ENCODE measurements at regions not wholly inside any gene's neighbourhood (a gene's known extent, or its start where the extent isn't known, plus 50 kb on each side); places are given as distances from the start of the nearest gene placed in this dataset.

- no peak for ATAC-seq
- intact Hi-C loops (cut with DNase I; ENCODE audit: low total_unique reads): loop anchor here (5.0 kb wide), 1 partner anchor 466 kb away; the partner anchor contains the start of gene ID2
Observed at GRCh38 chr2:8216397-8216796, 465.5 kb upstream of the ID2 start.

DNA sequence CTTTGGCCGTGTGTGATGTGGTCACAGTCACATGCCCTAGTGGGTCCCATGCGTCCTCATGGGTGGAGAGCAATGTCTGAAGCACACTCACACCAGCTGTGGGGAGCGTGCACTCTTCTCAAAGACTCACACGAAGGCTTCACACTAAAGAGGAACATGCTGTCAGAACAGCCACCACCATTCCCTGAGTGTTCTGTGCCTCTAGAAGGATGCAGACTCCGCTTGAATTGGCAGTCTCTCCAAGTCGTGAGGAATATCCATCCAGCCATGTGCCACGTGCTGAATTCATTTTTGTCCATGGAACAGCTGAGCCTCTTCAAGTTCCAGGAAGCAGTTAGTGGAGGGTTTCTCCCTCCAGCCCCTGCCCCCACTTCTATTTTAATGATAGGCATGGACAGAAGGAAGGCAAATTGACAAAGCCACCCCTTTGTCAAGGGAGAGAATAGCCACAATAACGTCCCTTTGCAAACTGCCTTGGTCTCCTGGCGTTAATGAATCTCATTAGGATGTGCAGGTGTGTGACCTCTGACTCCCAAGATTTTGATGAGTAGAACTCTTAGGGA, 464.3 kb upstream of the ID2 start:
- Histone ChIP-seq H3K27ac (no peak overlapping the region), H3K36me3 (no peaks in the 10 kb centered on the region), H3K9me3 (no peaks in the 10 kb centered on the region), H3K27me3 (no peaks in the 10 kb centered on the region), H3K4me3 (no peak overlapping the region), H3K4me1 (peaks cover 3 to 10% of the 10 kb centered on the region in 2 donors)
- TF ChIP-seq POLR2A (IDR thresholded peaks at IDR 0.05) (no peak), CTCF (IDR thresholded peaks at IDR 0.05 in 4 of 5, conservative IDR thresholded peaks at IDR 0.05 in 1 of 5) (no peak)
- intact Hi-C loops (cut with DNase I; ENCODE audit: low total_unique reads) (loop anchor here (5.0 kb wide), 1 partner anchor 465 kb away; the partner anchor contains the start of gene ID2), in situ Hi-C loops (cut with MboI; ENCODE audit: low sequenced_read_pairs in 4 of 4) (no loop called here)
- peak in 1 of 2 donors; percentile 19 for DNase-seq
- no peak for ATAC-seq

More at GRCh38 chr2:8216397-8216796, 465.5 kb upstream of the ID2 start:
- TF ChIP-seq POLR2A (IDR thresholded peaks at IDR 0.05): no peak
- TF ChIP-seq CTCF (IDR thresholded peaks at IDR 0.05 in 4 of 5, conservative IDR thresholded peaks at IDR 0.05 in 1 of 5): no peak
- Histone ChIP-seq H3K9me3 (no peaks in the 10 kb centered on the region), H3K4me3 (no peak overlapping the region), H3K36me3 (no peaks in the 10 kb centered on the region), H3K27ac (no peak overlapping the region), H3K27me3 (no peaks in the 10 kb centered on the region), H3K4me1 (peaks cover 3 to 10% of the 10 kb centered on the region in 2 donors)
- no peak for DNase-seq
- in situ Hi-C loops (cut with MboI; ENCODE audit: low sequenced_read_pairs in 4 of 4): no loop called here

DNA sequence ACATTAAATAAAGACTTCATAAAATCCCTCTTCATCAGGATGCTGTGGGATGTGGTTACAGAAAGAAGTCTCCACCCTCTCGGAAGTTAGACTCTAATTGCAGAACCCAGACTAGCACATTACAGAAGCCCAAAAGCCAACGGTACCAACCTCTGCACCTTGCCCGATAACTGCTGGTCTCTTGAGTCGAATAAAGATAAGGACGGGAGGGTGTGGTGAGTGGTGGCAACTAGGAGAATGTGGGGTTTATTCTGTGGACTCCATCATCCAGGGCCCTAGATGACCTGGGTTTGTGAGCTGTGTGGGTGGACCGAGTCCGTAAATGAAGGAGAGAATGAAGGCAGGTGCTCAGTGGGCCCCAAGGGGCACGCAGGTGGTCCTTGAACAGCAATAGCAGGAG, 462.8 kb upstream of the ID2 start:
- H3K36me3 ChIP-seq: no peaks in the 10 kb centered on the region
- no peak overlapping the region for H3K4me3 ChIP-seq
- no peaks in the 10 kb centered on the region for H3K27me3 ChIP-seq
- no peak overlapping the region for H3K27ac ChIP-seq
- in situ Hi-C loops (cut with MboI; ENCODE audit: low sequenced_read_pairs in 4 of 4) (no loop called here), intact Hi-C loops (cut with DNase I; ENCODE audit: low total_unique reads) (loop anchor here (5.0 kb wide), 1 partner anchor 463 kb away; the partner anchor contains the start of gene ID2)
- no peaks in the 10 kb centered on the region for H3K9me3 ChIP-seq
- no peak for DNase-seq
- no peak for TF ChIP-seq POLR2A (IDR thresholded peaks at IDR 0.05)
- no peak for TF ChIP-seq CTCF (IDR thresholded peaks at IDR 0.05 in 4 of 5, conservative IDR thresholded peaks at IDR 0.05 in 1 of 5)
- ATAC-seq: no peak
- H3K4me1 ChIP-seq: peaks cover 3 to 10% of the 10 kb centered on the region in 2 donors

DNA sequence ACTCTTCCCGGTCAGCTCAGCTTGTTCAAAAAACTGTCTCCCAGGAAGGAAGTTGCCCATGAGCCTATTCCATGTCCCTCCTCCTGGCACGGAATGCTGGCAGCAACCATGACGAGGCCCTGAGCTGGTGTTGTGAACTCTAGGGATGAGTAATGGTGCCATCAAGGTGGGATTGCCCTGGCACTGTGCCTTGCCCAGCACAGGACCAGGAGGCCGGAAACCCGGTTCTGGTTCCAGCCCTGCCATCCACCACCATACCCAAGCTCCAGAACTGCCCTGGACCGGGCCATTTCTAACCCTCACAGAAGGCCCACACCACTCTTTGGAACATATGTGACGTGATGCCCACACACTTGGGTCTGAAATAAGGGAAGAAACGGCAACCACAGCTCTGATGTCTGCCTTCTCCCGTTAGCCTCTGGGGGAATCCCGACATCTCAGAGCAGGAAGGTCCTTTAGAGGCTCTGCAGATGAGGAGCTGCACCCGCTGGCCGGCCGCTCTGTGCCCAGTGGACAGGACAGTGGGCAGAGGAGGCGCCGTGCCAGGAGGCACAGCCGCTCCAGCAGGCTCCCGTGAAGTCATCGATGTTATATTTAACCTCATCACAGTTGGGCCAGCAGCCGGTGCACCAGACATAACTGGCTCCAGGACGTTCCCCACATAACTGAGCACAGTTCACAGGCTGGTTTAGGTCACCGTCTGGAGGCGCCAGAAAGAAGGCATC, 462.1 kb upstream of the ID2 start:
- TF ChIP-seq CTCF (IDR thresholded peaks at IDR 0.05 in 4 of 5, conservative IDR thresholded peaks at IDR 0.05 in 1 of 5): peak in 1 of 5 experiments; percentile 29
- TF ChIP-seq POLR2A (IDR thresholded peaks at IDR 0.05): no peak
- Histone ChIP-seq H3K27ac (no peak overlapping the region), H3K9me3 (no peaks in the 10 kb centered on the region), H3K4me1 (peaks cover 3 to 10% of the 10 kb centered on the region in 2 donors), H3K36me3 (no peaks in the 10 kb centered on the region), H3K4me3 (no peak overlapping the region), H3K27me3 (no peaks in the 10 kb centered on the region)
- in situ Hi-C loops (cut with MboI; ENCODE audit: low sequenced_read_pairs in 4 of 4) (no loop called here), intact Hi-C loops (cut with DNase I; ENCODE audit: low total_unique reads) (loop anchor here (2.0 to 5.0 kb wide), 2 partner anchors 33 to 463 kb away; partner anchors contain the start of gene ID2)
- DNase-seq: peak; percentile 63 to 85
- ATAC-seq: peak; percentile 97 to 98
